NCI-H1436 treated with DMSO at 0.1 percent for 48 hours (cell line): ENCODE measurements at regions not wholly inside any gene's neighbourhood (a gene's known extent, or its start where the extent isn't known, plus 50 kb on each side); places are given as distances from the start of the nearest gene placed in this dataset.
"Not testable (repeated sequence)": the region's sequence is repeated elsewhere in the genome, so short reads cannot be mapped to it uniquely, and the experiment has no call there.

Experiments
- DNase-seq: peaks from one replicate; lab custom pipeline; 2025; lab: John Stamatoyannopoulos, UW

- no peak for DNase-seq
These were observed 378.0 kb upstream of the SPRY2 start for GRCh38 chr13:80718970-80719369.

GRCh38 chr13:80717776-80718175 lies 376.9 kb upstream of the SPRY2 start:
- DNase-seq: no peak

- DNase-seq: peak; percentile 7
These were observed 375.7 kb upstream of the SPRY2 start for GRCh38 chr13:80716610-80717081.

- no peak for DNase-seq
These were observed 371.1 kb upstream of the SPRY2 start for GRCh38 chr13:80712026-80712425.

GRCh38 chr13:80708791-80709190 lies 367.9 kb upstream of the SPRY2 start:
- no peak for DNase-seq

DNA sequence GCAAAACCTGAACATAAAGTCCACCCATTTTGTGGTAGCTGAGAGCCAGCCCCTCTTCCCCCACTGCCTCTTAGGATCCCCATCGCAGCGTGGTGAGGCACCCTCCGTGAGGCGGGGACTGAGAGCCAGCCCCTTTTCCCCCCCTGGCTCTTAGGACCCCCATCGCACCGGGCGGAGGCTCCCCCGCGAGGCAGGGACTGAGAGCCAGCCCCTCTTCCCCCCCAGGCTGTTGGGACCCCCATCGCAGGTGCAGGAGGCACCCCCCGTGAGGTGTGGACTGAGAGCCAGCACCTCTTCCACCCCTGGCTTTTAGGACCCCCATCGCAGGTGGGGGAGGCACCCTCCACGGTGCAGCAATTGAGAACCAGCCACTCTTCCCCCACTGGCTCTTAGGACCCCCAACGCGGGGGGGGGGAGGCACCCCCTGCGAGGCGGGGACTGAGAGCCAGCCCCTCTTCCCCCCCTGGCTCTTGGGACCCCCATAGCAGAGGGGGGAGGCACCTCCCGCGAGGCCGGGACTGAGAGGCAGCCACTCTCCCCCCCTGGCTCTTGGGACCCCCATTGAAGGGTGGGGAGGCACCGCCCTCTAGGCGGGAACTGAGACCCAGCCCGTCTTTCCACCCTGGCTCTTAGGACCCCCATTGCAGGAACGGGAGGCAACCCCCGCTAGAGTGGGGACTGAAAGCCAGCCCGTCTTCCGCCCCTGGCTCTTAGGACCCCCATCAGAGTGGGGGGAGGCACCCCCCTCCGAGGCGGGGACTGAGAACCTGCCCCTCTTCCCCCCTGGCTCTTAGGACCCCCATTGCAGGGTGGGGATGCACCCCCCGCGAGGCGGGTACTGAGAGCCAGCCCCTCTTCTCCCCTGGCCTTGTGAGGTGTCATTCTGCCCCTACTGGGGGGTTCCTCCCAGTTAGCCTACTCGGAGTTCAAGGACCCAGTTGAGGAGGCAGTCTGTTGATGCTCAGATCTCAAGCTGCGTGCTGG lies 366.4 kb upstream of the SPRY2 start:
- no peak for DNase-seq

- no peak for DNase-seq
These were observed 365.2 kb upstream of the SPRY2 start for GRCh38 chr13:80706164-80706471.

- no peak for DNase-seq
These were observed 364.6 kb upstream of the SPRY2 start for GRCh38 chr13:80705371-80706163.

DNA sequence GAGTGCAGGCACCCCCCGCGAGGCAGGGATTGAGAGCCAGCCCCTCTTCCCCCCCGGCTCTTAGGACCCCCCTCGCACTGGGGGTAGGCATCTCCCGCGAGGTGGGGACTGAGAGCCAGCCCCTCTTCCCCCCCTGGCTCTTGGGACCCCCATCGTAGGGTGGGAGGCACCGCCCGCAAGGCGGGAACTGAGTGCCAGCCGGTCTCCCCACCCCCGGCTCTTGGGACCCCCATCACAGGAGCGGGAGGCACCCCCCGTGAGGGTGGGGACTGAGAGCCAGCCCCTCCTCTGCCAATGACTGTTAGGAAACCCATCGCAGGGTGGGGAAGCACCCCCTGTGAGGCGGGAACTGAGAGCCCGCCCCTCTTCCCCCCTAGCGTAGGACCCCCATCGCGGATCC lies 363.4 kb upstream of the SPRY2 start:
- DNase-seq: no peak

- no peak for DNase-seq
These were observed 354.9 kb upstream of the SPRY2 start for GRCh38 chr13:80695841-80696240.

GRCh38 chr13:80691814-80692213 lies 350.9 kb upstream of the SPRY2 start:
- DNase-seq: not testable (repeated sequence)

DNA sequence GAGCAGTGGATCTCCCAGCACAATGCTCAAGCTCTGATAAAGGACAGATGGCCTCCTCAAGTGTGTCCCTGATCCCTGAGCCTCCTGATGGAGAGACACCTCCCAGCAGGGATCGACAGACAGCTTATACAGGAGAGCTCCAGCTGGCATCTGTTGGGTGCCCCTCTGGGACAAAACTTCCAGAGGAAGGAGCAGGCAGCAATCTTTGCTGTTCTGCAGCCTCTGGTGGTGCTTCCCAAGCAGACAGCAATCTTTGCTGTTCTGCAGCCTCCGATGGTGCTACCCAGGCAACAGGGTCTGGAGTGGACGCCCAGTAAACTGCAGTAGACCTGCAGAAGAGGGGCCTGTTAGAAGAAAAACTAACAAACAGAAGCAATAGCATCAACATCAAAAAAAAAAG lies 349.3 kb upstream of the SPRY2 start:
- DNase-seq: no peak

GRCh38 chr13:80688593-80688992 lies 347.7 kb upstream of the SPRY2 start:
- DNase-seq: no peak

DNA sequence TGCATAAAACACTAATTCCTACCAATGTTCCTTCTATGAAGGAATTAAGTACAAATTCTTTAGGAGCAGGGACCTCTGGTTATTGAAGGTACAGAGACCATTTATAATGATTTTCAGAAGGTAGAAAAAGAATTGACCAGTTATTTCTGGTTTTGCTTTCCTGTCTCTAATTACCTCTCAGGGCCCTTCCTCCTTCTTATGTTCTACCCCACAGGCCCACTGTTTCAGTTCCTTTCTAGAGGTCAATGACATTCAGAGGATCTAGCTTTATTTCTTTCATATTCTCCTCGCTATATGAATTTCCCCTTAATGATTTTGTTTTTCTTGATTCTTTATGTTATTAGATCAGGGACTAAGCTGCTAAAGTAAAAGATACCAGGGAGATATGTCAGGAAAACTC lies 345.0 kb upstream of the SPRY2 start:
- DNase-seq: no peak

GRCh38 chr13:80684217-80684991 lies 343.5 kb upstream of the SPRY2 start:
- no peak for DNase-seq

DNA sequence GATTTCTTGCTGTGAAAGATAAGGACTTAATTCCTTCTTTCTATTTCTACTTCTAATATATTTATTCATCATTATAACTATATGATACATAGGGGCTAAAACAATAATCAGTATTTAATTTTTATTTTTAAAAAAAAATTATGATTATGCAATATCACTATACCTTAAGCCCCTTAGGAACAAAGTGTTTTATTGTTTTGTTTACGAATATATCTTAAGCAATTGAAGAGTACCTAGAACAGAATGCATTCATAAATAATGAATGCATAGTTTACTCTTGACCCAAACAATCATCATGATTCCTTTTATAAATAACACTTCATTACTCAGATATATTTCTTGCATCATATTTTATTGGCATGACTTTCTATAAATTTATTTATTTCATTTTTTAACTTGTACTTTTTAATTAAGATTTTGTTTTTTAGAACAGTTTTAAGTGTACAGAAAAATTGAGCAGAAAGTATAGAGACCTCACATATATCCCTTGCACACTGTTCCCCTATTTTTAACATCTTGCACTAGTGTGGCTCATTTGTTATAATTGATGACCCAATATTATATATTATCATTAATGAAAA lies 339.9 kb upstream of the SPRY2 start:
- no peak for DNase-seq

DNA sequence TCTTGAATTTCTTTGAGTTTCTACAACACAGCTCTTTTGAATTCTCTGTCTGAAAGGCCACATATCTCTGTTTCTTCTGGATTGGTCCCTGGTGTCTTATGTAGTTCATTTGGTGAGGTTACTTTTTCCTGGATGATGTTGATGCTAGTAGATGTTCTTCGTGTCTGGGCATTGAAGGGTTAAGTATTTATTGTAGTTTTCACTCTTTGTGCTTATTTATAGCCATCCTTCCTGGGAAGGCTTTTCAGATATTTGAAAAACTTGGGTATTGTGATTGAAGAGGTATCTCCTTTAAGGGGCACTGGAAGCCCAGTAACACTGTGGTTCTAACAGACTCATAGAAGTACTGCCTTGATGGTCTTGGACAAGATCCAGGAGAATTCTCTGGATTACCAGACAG lies 338.5 kb upstream of the SPRY2 start:
- DNase-seq: no peak

DNA sequence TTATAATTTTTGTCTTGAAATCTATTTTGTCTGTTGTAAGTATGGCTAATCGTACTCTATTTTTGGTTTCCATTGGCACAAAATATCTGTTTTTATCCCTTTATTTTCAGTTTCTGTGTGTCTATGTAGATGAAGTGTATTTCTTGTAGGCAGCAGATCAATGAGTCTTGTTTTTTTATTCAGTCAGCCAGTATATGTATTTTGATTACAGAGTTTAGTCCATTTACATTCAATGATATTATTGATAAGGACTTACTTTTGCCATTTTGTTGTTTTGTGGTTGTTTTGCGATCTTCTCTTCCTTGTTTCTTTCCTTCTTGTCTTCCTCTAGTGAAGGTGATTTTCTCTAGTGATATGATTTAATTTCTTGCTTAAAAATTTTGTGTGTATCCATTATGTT lies 336.3 kb upstream of the SPRY2 start:
- no peak for DNase-seq

DNA sequence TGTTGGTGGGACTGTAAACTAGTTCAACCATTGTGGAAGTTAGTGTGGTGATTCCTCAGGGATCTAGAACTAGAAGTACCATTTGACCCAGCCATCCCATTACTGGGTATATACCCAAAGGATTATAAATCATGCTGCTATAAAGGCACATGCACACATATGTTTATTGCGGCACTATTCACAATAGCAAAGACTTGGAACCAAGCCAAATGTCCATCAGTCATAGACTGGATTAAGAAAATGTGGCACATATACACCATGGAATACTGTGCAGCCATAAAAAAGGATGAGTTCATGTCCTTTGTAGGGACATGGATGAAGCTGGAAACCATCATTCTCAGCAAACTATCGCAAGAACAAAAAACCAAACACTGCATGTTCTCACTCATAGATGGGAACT lies 334.5 kb upstream of the SPRY2 start:
- not testable (repeated sequence) for DNase-seq

DNA sequence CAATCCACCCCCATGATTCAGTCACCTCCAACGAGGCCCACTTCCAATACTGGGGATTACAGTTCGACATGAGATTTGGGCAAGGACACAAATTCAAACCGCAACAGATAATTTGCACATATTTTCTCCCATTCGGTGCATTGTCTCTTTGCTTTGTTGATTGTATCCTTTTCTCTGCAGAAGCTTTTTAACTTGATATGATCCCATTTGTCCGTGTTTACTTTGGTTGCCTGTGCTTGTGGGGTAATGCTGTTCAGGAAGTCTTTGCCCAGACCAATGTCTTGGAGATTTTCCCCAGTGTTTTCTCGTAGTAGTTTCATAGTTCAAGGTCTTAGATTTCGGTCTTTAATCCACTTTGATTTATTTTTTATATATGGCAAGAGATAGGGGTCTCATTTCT lies 330.8 kb upstream of the SPRY2 start:
- DNase-seq: no peak

- no peak for DNase-seq
These were observed 328.2 kb upstream of the SPRY2 start for GRCh38 chr13:80669112-80669511.

GRCh38 chr13:80668452-80668851 lies 327.5 kb upstream of the SPRY2 start:
- no peak for DNase-seq
